ENCODE measurements at regions not wholly inside any gene's neighbourhood (a gene's known extent, or its start where the extent isn't known, plus 50 kb on each side); places are given as distances from the start of the nearest gene placed in this dataset.

DNA sequence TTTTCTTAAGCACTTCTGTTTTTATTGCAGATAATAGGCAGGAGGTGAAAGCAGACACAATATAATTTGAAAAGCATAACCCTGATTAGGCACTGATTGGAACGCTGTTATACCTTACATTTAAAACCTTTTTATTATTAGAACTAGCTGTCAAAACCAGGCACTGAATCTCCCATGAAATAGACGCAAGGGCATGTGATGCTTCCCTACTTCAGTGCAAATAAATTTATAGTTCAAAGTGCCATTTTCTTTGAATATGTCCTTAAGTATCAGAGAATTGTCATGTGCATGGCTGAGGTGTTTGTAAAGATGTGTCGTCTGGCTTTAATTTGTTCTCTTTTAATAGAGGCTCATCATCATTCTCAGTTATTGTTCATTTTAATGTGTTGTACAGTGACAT is 386.0 kb downstream of the NR2F2 start:
- no peak overlapping the region for H3K27ac ChIP-seq (ENCODE audit: low read depth in 1 of 3, low read length in 2 of 3)
- no peaks in the 10 kb centered on the region for H3K4me1 ChIP-seq (ENCODE audit: control insufficient read depth in 3 of 3, insufficient read depth in 2 of 3, low read depth in 1 of 3, low read length in 2 of 3)
- H3K36me3 ChIP-seq (ENCODE audit: control insufficient read depth in 3 of 3, insufficient read depth in 2 of 3, low read depth in 1 of 3, low read length in 3 of 3): no peaks in the 10 kb centered on the region
- H3K27me3 ChIP-seq (ENCODE audit: control insufficient read depth in 3 of 3, insufficient read depth in 3 of 3, low read length in 3 of 3): peaks cover 0 to 2% (median 0%) of the 10 kb centered on the region in 3 donors
- DNase-seq: no peak
- no peak overlapping the region for H3K4me3 ChIP-seq (ENCODE audit: low read depth in 1 of 3, low read length in 3 of 3)
- no peak for FAIRE-seq
- no peaks in the 10 kb centered on the region for H3K9me3 ChIP-seq (ENCODE audit: control insufficient read depth in 2 of 2, insufficient read depth in 1 of 2, low read depth in 1 of 2, low read length in 1 of 2)
- WGBS, 3 donors: 80 to 88% (median 82%) methylated on average over 3 of the region's 3 CpGs

DNA sequence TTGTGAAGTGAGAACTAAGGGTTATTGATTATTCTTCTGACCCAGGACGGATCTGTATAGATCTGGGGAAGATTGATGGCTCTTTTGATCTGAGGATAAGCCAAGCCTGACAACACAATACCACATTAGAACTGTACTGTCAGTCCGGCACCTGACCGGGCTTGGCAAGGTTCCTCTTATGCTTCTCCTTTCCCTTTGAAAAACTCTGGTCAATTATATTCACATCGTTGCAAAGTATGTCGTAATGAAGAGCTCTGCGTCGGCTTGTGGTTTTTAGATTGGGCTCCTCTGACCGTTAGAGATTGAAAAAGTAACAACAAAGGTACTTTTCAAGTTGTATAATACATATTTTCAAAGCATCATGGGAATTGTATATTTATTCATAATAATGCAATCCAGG is 389.8 kb downstream of the NR2F2 start:
- Histone ChIP-seq H3K9me3 (ENCODE audit: control insufficient read depth in 2 of 2, insufficient read depth in 1 of 2, low read depth in 1 of 2, low read length in 1 of 2) (no peaks in the 10 kb centered on the region), H3K4me1 (ENCODE audit: control insufficient read depth in 3 of 3, insufficient read depth in 2 of 3, low read depth in 1 of 3, low read length in 2 of 3) (no peaks in the 10 kb centered on the region), H3K4me3 (ENCODE audit: low read depth in 1 of 3, low read length in 3 of 3) (no peak overlapping the region), H3K27ac (ENCODE audit: low read depth in 1 of 3, low read length in 2 of 3) (no peak overlapping the region), H3K36me3 (ENCODE audit: control insufficient read depth in 3 of 3, insufficient read depth in 2 of 3, low read depth in 1 of 3, low read length in 3 of 3) (no peaks in the 10 kb centered on the region), H3K27me3 (ENCODE audit: control insufficient read depth in 3 of 3, insufficient read depth in 3 of 3, low read length in 3 of 3) (peaks cover 0 to 2% (median 0%) of the 10 kb centered on the region in 3 donors)
- FAIRE-seq (no peak), DNase-seq (no peak)
- 24 to 42% (median 32%) methylated on average over 8 of the region's 8 CpGs for WGBS, 3 donors

DNA sequence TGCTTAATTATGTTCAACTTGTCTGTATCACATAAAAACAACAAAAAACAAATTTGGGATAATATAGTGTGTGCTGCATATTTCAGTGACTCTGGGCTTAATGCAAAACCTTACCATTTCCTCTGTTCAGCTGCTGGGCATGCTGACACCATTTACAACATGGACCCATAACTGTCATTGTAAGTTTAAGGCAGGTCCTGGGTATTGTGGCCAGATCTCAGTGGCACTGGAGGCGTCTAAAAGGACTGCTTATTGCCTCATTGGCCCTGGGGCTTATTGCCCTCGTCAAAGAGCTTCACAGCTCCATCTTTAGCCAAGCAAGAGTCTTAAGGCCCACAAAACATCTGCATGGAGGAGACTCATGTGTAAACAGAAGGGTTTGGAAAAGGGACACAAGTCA is 390.2 kb downstream of the NR2F2 start:
- H3K9me3 ChIP-seq (ENCODE audit: control insufficient read depth in 2 of 2, insufficient read depth in 1 of 2, low read depth in 1 of 2, low read length in 1 of 2): no peaks in the 10 kb centered on the region
- no peak for DNase-seq
- FAIRE-seq: no peak
- H3K27me3 ChIP-seq (ENCODE audit: control insufficient read depth in 3 of 3, insufficient read depth in 3 of 3, low read length in 3 of 3): peaks cover 0 to 2% (median 0%) of the 10 kb centered on the region in 3 donors
- H3K27ac ChIP-seq (ENCODE audit: low read depth in 1 of 3, low read length in 2 of 3): no peak overlapping the region
- 49 to 58% (median 55%) methylated on average over 2 of the region's 2 CpGs for WGBS, 3 donors
- no peak overlapping the region for H3K4me3 ChIP-seq (ENCODE audit: low read depth in 1 of 3, low read length in 3 of 3)
- no peaks in the 10 kb centered on the region for H3K36me3 ChIP-seq (ENCODE audit: control insufficient read depth in 3 of 3, insufficient read depth in 2 of 3, low read depth in 1 of 3, low read length in 3 of 3)
- H3K4me1 ChIP-seq (ENCODE audit: control insufficient read depth in 3 of 3, insufficient read depth in 2 of 3, low read depth in 1 of 3, low read length in 2 of 3): no peaks in the 10 kb centered on the region

DNA sequence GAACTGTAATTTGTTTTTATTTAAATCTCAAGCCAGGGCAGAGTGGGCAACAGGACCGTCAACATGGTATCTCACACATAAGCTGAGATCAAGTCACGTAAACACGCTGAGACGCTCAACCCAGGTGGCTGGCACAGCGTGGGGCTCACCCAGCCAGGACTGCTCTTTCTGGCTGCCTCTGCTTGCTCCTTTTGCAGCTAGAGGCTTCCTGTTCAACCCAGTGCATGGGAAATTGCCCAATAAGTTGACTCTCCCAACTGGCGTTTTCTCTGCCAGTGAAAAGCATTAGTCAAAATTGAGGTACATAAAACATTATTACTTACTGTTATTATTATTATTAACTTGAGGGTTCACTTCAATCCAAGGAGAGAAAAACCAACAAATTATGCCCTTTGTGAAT is 398.1 kb downstream of the NR2F2 start:
- 72 to 74% (median 73%) methylated on average over 6 of the region's 6 CpGs for WGBS, 3 donors
- no peaks in the 10 kb centered on the region for H3K36me3 ChIP-seq (ENCODE audit: control insufficient read depth in 3 of 3, insufficient read depth in 2 of 3, low read depth in 1 of 3, low read length in 3 of 3)
- DNase-seq (no peak), FAIRE-seq (no peak)
- H3K4me1 ChIP-seq (ENCODE audit: control insufficient read depth in 3 of 3, insufficient read depth in 2 of 3, low read depth in 1 of 3, low read length in 2 of 3): no peaks in the 10 kb centered on the region
- H3K4me3 ChIP-seq (ENCODE audit: low read depth in 1 of 3, low read length in 3 of 3): no peak overlapping the region
- H3K9me3 ChIP-seq (ENCODE audit: control insufficient read depth in 2 of 2, insufficient read depth in 1 of 2, low read depth in 1 of 2, low read length in 1 of 2): no peaks in the 10 kb centered on the region
- H3K27ac ChIP-seq (ENCODE audit: low read depth in 1 of 3, low read length in 2 of 3): no peak overlapping the region
- H3K27me3 ChIP-seq (ENCODE audit: control insufficient read depth in 3 of 3, insufficient read depth in 3 of 3, low read length in 3 of 3): no peaks in the 10 kb centered on the region

DNA sequence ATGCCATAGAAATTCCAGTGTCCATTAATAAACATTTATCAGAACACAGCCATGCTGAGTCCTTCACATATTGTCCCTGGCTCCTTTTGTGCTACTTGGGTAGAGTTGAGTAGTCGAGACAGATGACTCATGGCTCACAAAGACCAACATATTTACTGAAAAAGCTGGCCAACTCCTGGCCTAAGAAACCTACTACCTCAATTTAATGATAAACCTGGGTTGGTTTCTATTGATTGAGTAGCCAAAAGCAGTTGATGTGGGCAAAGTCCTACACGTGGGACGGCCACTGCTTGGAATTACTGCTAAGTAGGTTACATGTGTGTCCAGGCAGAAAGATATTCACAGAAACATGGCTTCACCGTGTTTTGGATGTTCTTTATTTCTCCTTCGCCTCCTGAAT is 402.2 kb downstream of the NR2F2 start:
- Histone ChIP-seq H3K36me3 (ENCODE audit: control insufficient read depth in 3 of 3, insufficient read depth in 2 of 3, low read depth in 1 of 3, low read length in 3 of 3) (no peaks in the 10 kb centered on the region), H3K9me3 (ENCODE audit: control insufficient read depth in 2 of 2, insufficient read depth in 1 of 2, low read depth in 1 of 2, low read length in 1 of 2) (no peaks in the 10 kb centered on the region), H3K4me3 (ENCODE audit: low read depth in 1 of 3, low read length in 3 of 3) (no peak overlapping the region), H3K27me3 (ENCODE audit: control insufficient read depth in 3 of 3, insufficient read depth in 3 of 3, low read length in 3 of 3) (no peaks in the 10 kb centered on the region), H3K27ac (ENCODE audit: low read depth in 1 of 3, low read length in 2 of 3) (no peak overlapping the region), H3K4me1 (ENCODE audit: control insufficient read depth in 3 of 3, insufficient read depth in 2 of 3, low read depth in 1 of 3, low read length in 2 of 3) (no peaks in the 10 kb centered on the region)
- WGBS, 3 donors: 49 to 74% (median 56%) methylated on average over 5 of the region's 5 CpGs
- DNase-seq (no peak), FAIRE-seq (no peak)

DNA sequence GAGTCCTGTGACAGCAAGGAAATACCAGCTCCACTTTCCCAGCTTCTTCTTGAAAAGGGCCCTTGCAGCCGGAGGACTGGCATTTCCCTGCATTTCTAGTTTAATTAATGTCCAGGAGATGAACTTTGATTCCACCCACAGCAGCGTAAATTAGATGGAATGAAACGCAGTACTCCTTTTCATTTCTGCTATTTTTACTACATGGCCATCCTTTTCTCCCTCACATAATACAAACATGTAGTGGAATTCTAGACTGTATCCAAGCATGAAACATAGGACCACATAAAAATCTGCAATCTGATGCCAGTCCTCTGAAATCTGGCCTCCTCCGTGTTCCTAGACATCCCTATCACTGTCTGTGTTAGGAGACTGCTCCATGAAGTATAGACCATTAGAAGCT is 403.2 kb downstream of the NR2F2 start:
- 60 to 86% (median 70%) methylated on average over 4 of the region's 4 CpGs for WGBS, 3 donors
- DNase-seq: no peak
- no peak overlapping the region for H3K27ac ChIP-seq (ENCODE audit: low read depth in 1 of 3, low read length in 2 of 3)

DNA sequence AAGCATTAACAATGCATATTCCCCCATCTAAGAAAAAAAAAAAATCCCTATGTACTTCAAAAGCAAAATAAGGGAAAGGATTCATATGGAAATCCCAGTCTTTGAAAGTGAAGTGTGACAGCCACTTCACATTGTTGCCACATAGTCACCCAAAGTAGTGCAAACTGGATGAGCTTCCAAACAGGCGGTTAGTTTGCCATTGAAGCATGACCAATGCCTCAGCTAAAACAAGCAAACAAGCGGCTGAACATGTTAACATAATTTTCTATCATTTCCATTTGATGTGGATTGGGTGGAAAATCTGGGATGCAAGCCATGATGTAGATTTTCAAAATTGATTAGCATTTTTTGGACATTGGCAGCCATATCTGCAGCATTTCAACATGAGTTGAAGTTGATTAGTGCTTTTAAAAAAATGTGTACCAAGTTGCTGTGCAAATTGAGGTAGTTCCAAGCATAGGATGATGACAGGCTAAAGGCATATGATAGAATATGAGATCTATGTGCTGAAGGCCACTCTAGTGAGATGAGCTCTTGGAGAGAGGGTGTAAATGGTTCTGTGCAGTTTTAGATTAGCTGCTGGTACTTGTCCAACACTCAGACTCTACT is 405.2 kb downstream of the NR2F2 start:
- Histone ChIP-seq H3K27ac (ENCODE audit: low read depth in 1 of 3, low read length in 2 of 3) (no peak overlapping the region), H3K9me3 (ENCODE audit: control insufficient read depth in 2 of 2, insufficient read depth in 1 of 2, low read depth in 1 of 2, low read length in 1 of 2) (no peaks in the 10 kb centered on the region), H3K4me1 (ENCODE audit: control insufficient read depth in 3 of 3, insufficient read depth in 2 of 3, low read depth in 1 of 3, low read length in 2 of 3) (no peaks in the 10 kb centered on the region), H3K27me3 (ENCODE audit: control insufficient read depth in 3 of 3, insufficient read depth in 3 of 3, low read length in 3 of 3) (no peaks in the 10 kb centered on the region), H3K4me3 (ENCODE audit: low read depth in 1 of 3, low read length in 3 of 3) (no peak overlapping the region), H3K36me3 (ENCODE audit: control insufficient read depth in 3 of 3, insufficient read depth in 2 of 3, low read depth in 1 of 3, low read length in 3 of 3) (no peaks in the 10 kb centered on the region)
- WGBS, 3 donors: 90 to 95% (median 92%) methylated on average over 2 of the region's 2 CpGs
- no peak for DNase-seq
- no peak for FAIRE-seq

More for the DNA sequence above, 403.2 kb downstream of the NR2F2 start:
- Histone ChIP-seq H3K36me3 (ENCODE audit: control insufficient read depth in 3 of 3, insufficient read depth in 2 of 3, low read depth in 1 of 3, low read length in 3 of 3) (no peaks in the 10 kb centered on the region), H3K27me3 (ENCODE audit: control insufficient read depth in 3 of 3, insufficient read depth in 3 of 3, low read length in 3 of 3) (no peaks in the 10 kb centered on the region), H3K4me3 (ENCODE audit: low read depth in 1 of 3, low read length in 3 of 3) (no peak overlapping the region), H3K4me1 (ENCODE audit: control insufficient read depth in 3 of 3, insufficient read depth in 2 of 3, low read depth in 1 of 3, low read length in 2 of 3) (no peaks in the 10 kb centered on the region), H3K9me3 (ENCODE audit: control insufficient read depth in 2 of 2, insufficient read depth in 1 of 2, low read depth in 1 of 2, low read length in 1 of 2) (no peaks in the 10 kb centered on the region)
- FAIRE-seq: no peak

DNA sequence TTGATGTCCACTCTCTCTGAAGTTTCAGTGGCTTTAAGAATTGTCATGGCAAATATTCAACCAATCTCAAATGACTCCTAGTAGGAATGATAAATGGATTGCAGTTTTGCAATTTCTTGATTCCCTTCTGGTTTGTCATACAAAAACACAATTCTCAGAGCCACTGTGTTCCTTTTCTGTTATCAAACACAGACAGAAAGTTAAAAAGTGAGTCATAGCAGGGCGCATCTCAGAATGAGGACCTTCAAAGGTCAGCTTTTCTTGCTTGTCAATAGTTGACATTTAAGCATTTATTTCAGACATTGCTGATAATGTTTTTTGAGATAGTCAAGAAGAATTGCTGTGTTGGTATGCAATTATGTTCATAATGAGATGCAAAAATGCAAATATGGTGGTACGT is 405.9 kb downstream of the NR2F2 start:
- Histone ChIP-seq H3K4me3 (ENCODE audit: low read depth in 1 of 3, low read length in 3 of 3) (no peak overlapping the region), H3K27ac (ENCODE audit: low read depth in 1 of 3, low read length in 2 of 3) (no peak overlapping the region), H3K36me3 (ENCODE audit: control insufficient read depth in 3 of 3, insufficient read depth in 2 of 3, low read depth in 1 of 3, low read length in 3 of 3) (no peaks in the 10 kb centered on the region), H3K9me3 (ENCODE audit: control insufficient read depth in 2 of 2, insufficient read depth in 1 of 2, low read depth in 1 of 2, low read length in 1 of 2) (no peaks in the 10 kb centered on the region), H3K4me1 (ENCODE audit: control insufficient read depth in 3 of 3, insufficient read depth in 2 of 3, low read depth in 1 of 3, low read length in 2 of 3) (no peaks in the 10 kb centered on the region), H3K27me3 (ENCODE audit: control insufficient read depth in 3 of 3, insufficient read depth in 3 of 3, low read length in 3 of 3) (no peaks in the 10 kb centered on the region)
- FAIRE-seq: no peak
- DNase-seq: no peak
- WGBS, 3 donors: 76 to 89% (median 85%) methylated on average over 2 of the region's 2 CpGs

DNA sequence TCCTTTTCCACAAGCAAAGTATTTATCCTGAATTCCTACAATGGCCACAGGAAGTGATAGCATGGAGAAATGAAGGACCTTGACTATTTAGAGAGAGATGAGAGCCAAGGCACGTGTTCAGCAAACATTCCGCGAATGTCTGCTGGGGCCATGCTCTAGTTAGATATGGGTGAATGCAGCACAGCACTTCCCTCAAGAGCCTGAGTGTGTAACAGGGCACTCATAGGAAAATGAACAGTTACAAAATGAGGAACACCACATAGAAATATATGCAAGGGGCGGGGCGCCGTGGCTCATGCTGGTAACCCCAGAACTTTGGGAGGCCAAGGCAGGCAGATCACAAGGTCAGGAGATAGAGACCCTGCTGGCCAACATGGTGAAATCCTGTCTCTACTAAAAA is 406.9 kb downstream of the NR2F2 start:
- 77 to 92% (median 85%) methylated on average over 6 of the region's 6 CpGs for WGBS, 3 donors
- DNase-seq (no peak), FAIRE-seq (no peak)
- no peak overlapping the region for H3K4me3 ChIP-seq (ENCODE audit: low read depth in 1 of 3, low read length in 3 of 3)
- H3K4me1 ChIP-seq (ENCODE audit: control insufficient read depth in 3 of 3, insufficient read depth in 2 of 3, low read depth in 1 of 3, low read length in 2 of 3): no peaks in the 10 kb centered on the region
- H3K27me3 ChIP-seq (ENCODE audit: control insufficient read depth in 3 of 3, insufficient read depth in 3 of 3, low read length in 3 of 3): no peaks in the 10 kb centered on the region
- H3K9me3 ChIP-seq (ENCODE audit: control insufficient read depth in 2 of 2, insufficient read depth in 1 of 2, low read depth in 1 of 2, low read length in 1 of 2): no peaks in the 10 kb centered on the region
- H3K36me3 ChIP-seq (ENCODE audit: control insufficient read depth in 3 of 3, insufficient read depth in 2 of 3, low read depth in 1 of 3, low read length in 3 of 3): no peaks in the 10 kb centered on the region
- H3K27ac ChIP-seq (ENCODE audit: low read depth in 1 of 3, low read length in 2 of 3): no peak overlapping the region

Data from small intestine (tissue), 7 donors.